ENCODE measurements at regions not wholly inside any gene's neighbourhood (a gene's known extent, or its start where the extent isn't known, plus 50 kb on each side); places are given as distances from the start of the nearest gene placed in this dataset.

GRCh38 chr20:34163307-34163706 is 51.3 kb upstream of the EIF2S2 start:
- no peak overlapping the region for H3K4me3 ChIP-seq (ENCODE audit: low read depth in 1 of 5, low read length in 5 of 5)
- H3K27me3 ChIP-seq (ENCODE audit: control insufficient read depth in 5 of 5, insufficient read depth in 4 of 5, low read length in 5 of 5): no peaks in the 10 kb centered on the region
- no peaks in the 10 kb centered on the region for H3K36me3 ChIP-seq (ENCODE audit: control insufficient read depth in 5 of 5, insufficient read depth in 5 of 5, low read length in 5 of 5)
- no peaks in the 10 kb centered on the region for H3K4me1 ChIP-seq (ENCODE audit: control insufficient read depth in 5 of 5, insufficient read depth in 5 of 5, low read length in 5 of 5)
- H3K27ac ChIP-seq (ENCODE audit: low read depth, low read length): no peak overlapping the region
- no peak overlapping the region for H3K9ac ChIP-seq (ENCODE audit: low read length in 5 of 5)
- H3K9me3 ChIP-seq (ENCODE audit: control insufficient read depth in 5 of 5, low read length in 5 of 5): no peaks in the 10 kb centered on the region

GRCh38 chr20:34164381-34164984 is 52.4 kb upstream of the EIF2S2 start:
- Histone ChIP-seq H3K9me3 (ENCODE audit: control insufficient read depth in 5 of 5, low read length in 5 of 5) (no peaks in the 10 kb centered on the region), H3K4me3 (ENCODE audit: low read depth in 1 of 5, low read length in 5 of 5) (no peak overlapping the region), H3K27me3 (ENCODE audit: control insufficient read depth in 5 of 5, insufficient read depth in 4 of 5, low read length in 5 of 5) (no peaks in the 10 kb centered on the region), H3K9ac (ENCODE audit: low read length in 5 of 5) (peak overlapping the region in 1 of 5 donors; percentile 20), H3K36me3 (ENCODE audit: control insufficient read depth in 5 of 5, insufficient read depth in 5 of 5, low read length in 5 of 5) (no peaks in the 10 kb centered on the region), H3K4me1 (ENCODE audit: control insufficient read depth in 5 of 5, insufficient read depth in 5 of 5, low read length in 5 of 5) (no peaks in the 10 kb centered on the region), H3K27ac (ENCODE audit: low read depth, low read length) (no peak overlapping the region)

DNA sequence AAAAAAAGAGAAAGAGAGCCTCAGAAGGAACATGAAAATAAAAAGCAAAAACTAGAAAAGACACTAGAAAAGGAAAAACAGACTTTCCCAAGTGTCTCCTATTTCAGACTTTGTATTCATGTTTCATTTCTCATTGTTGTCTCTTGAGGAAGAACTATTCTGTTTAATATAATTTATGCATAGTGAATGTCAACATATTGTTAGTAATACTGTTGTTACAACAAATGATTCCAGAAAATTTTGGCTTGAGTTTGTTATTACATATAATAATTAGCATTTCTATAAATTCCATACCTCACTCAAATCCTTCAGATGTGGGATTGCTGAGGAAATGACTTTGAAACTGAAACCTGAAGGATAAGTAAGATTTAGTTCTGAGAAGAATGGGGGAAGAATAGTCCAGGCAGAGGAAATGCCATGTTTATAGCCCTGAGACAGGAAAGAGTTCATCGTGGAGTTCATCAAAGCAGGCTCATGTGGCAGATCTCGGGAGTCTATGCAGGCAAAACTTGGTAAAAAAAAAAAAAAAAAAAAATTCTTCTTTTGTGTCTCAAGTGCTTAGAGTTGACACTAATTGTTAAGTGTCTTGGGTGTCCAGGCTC is 53.1 kb upstream of the EIF2S2 start:
- no peaks in the 10 kb centered on the region for H3K4me1 ChIP-seq (ENCODE audit: control insufficient read depth in 5 of 5, insufficient read depth in 5 of 5, low read length in 5 of 5)
- no peak overlapping the region for H3K4me3 ChIP-seq (ENCODE audit: low read depth in 1 of 5, low read length in 5 of 5)
- peak overlapping the region in 1 of 5 donors; percentile 20 for H3K9ac ChIP-seq (ENCODE audit: low read length in 5 of 5)
- H3K27me3 ChIP-seq (ENCODE audit: control insufficient read depth in 5 of 5, insufficient read depth in 4 of 5, low read length in 5 of 5): no peaks in the 10 kb centered on the region
- no peaks in the 10 kb centered on the region for H3K9me3 ChIP-seq (ENCODE audit: control insufficient read depth in 5 of 5, low read length in 5 of 5)
- H3K36me3 ChIP-seq (ENCODE audit: control insufficient read depth in 5 of 5, insufficient read depth in 5 of 5, low read length in 5 of 5): no peaks in the 10 kb centered on the region
- no peak overlapping the region for H3K27ac ChIP-seq (ENCODE audit: low read depth, low read length)

GRCh38 chr20:34171640-34172039 is 59.6 kb upstream of the EIF2S2 start:
- H3K9ac ChIP-seq (ENCODE audit: low read length in 5 of 5): no peak overlapping the region
- H3K4me3 ChIP-seq (ENCODE audit: low read depth in 1 of 5, low read length in 5 of 5): no peak overlapping the region
- H3K4me1 ChIP-seq (ENCODE audit: control insufficient read depth in 5 of 5, insufficient read depth in 5 of 5, low read length in 5 of 5): no peaks in the 10 kb centered on the region
- H3K27ac ChIP-seq (ENCODE audit: low read depth, low read length): no peak overlapping the region
- no peaks in the 10 kb centered on the region for H3K27me3 ChIP-seq (ENCODE audit: control insufficient read depth in 5 of 5, insufficient read depth in 4 of 5, low read length in 5 of 5)
- H3K36me3 ChIP-seq (ENCODE audit: control insufficient read depth in 5 of 5, insufficient read depth in 5 of 5, low read length in 5 of 5): no peaks in the 10 kb centered on the region
- no peaks in the 10 kb centered on the region for H3K9me3 ChIP-seq (ENCODE audit: control insufficient read depth in 5 of 5, low read length in 5 of 5)

DNA sequence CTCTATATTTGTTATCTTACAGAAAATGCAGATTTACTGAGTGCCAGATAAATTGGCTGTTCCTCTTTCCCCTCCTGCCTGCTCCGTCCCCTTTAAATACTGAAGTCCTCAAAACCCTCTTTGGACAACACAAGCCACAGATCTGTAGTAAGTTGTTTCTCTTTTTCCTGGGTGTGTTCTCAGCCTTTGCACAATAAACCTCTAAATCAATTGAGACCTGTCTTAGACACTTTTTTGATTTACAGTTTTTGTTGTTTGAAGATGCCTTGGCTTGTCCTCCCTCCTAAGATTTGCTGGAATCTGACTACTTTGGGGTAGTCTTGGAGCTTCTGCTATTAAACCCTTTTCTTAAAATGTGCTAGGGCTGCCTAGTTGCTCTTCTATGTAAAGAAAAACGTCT is 60.9 kb upstream of the EIF2S2 start:
- Histone ChIP-seq H3K9me3 (ENCODE audit: control insufficient read depth in 5 of 5, low read length in 5 of 5) (no peaks in the 10 kb centered on the region), H3K4me1 (ENCODE audit: control insufficient read depth in 5 of 5, insufficient read depth in 5 of 5, low read length in 5 of 5) (no peaks in the 10 kb centered on the region), H3K27me3 (ENCODE audit: control insufficient read depth in 5 of 5, insufficient read depth in 4 of 5, low read length in 5 of 5) (no peaks in the 10 kb centered on the region), H3K36me3 (ENCODE audit: control insufficient read depth in 5 of 5, insufficient read depth in 5 of 5, low read length in 5 of 5) (no peaks in the 10 kb centered on the region), H3K27ac (ENCODE audit: low read depth, low read length) (no peak overlapping the region), H3K9ac (ENCODE audit: low read length in 5 of 5) (no peak overlapping the region), H3K4me3 (ENCODE audit: low read depth in 1 of 5, low read length in 5 of 5) (no peak overlapping the region)

DNA sequence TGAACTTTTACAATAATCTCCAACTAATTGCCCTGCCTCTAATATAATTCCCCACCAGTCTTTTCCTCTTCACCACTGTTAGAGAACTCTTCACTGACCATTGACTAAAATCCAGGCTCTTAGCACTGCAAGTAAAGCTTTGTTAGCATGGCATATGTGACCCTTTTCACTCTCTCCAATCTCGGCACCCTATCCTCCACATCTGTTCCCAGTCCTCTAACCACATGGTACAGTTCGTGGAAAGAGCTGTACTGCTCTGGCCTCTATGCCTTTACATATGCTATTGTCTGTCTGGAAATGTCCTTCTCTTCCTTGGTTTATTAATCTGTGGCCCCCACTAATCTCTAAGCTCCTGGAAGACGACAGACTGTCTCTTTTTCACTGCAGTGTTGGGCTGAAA is 63.0 kb upstream of the EIF2S2 start:
- Histone ChIP-seq H3K9ac (ENCODE audit: low read length in 5 of 5) (no peak overlapping the region), H3K27ac (ENCODE audit: low read depth, low read length) (no peak overlapping the region), H3K27me3 (ENCODE audit: control insufficient read depth in 5 of 5, insufficient read depth in 4 of 5, low read length in 5 of 5) (no peaks in the 10 kb centered on the region), H3K36me3 (ENCODE audit: control insufficient read depth in 5 of 5, insufficient read depth in 5 of 5, low read length in 5 of 5) (no peaks in the 10 kb centered on the region), H3K4me3 (ENCODE audit: low read depth in 1 of 5, low read length in 5 of 5) (no peak overlapping the region), H3K9me3 (ENCODE audit: control insufficient read depth in 5 of 5, low read length in 5 of 5) (no peaks in the 10 kb centered on the region), H3K4me1 (ENCODE audit: control insufficient read depth in 5 of 5, insufficient read depth in 5 of 5, low read length in 5 of 5) (no peaks in the 10 kb centered on the region)

DNA sequence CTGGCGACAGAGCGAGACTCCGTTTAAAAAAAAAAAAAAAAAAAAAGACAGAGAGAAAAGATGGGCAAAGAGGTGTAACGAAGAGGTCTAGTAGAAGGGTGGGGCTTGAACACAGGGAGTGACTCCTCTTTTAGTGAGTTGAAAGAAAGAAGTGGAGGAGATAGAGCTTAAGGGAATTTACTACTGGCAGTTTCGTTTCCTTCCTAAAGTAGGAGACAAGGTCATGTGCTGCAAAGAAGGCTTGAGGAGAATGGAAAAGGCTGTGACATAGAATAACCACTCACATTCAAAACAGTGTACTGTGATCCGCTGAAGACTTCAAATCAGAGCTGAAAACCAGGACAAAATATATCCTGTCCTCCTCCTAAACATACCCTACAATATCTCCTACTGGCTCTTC is 63.8 kb upstream of the EIF2S2 start:
- H3K4me3 ChIP-seq (ENCODE audit: low read depth in 1 of 5, low read length in 5 of 5): no peak overlapping the region
- H3K9ac ChIP-seq (ENCODE audit: low read length in 5 of 5): no peak overlapping the region
- no peaks in the 10 kb centered on the region for H3K4me1 ChIP-seq (ENCODE audit: control insufficient read depth in 5 of 5, insufficient read depth in 5 of 5, low read length in 5 of 5)
- no peaks in the 10 kb centered on the region for H3K27me3 ChIP-seq (ENCODE audit: control insufficient read depth in 5 of 5, insufficient read depth in 4 of 5, low read length in 5 of 5)
- H3K36me3 ChIP-seq (ENCODE audit: control insufficient read depth in 5 of 5, insufficient read depth in 5 of 5, low read length in 5 of 5): no peaks in the 10 kb centered on the region
- no peaks in the 10 kb centered on the region for H3K9me3 ChIP-seq (ENCODE audit: control insufficient read depth in 5 of 5, low read length in 5 of 5)
- H3K27ac ChIP-seq (ENCODE audit: low read depth, low read length): no peak overlapping the region

DNA sequence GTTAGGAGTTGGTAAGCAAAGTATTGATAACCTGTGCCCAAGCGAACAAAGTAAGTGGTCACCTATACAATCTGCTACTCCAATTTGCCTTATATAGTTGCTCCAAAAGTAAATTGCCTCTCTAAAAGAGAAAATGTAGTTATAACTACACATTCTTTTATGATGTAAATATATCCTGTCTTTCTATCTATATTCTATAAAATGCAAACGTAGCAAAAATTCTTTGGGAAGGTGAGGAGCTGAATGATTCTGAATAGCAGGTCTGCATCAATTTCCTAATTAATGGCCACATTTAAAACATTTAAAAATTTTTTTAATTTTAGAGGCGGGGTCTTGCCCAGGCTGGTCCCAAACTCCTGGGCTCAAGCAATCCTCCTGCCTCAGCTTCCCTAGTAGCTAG is 64.2 kb upstream of the ASIP start:
- no peaks in the 10 kb centered on the region for H3K4me1 ChIP-seq (ENCODE audit: control insufficient read depth in 5 of 5, insufficient read depth in 5 of 5, low read length in 5 of 5)
- no peak overlapping the region for H3K9ac ChIP-seq (ENCODE audit: low read length in 5 of 5)
- H3K36me3 ChIP-seq (ENCODE audit: control insufficient read depth in 5 of 5, insufficient read depth in 5 of 5, low read length in 5 of 5): no peaks in the 10 kb centered on the region
- no peak overlapping the region for H3K27ac ChIP-seq (ENCODE audit: low read depth, low read length)
- no peaks in the 10 kb centered on the region for H3K9me3 ChIP-seq (ENCODE audit: control insufficient read depth in 5 of 5, low read length in 5 of 5)
- no peaks in the 10 kb centered on the region for H3K27me3 ChIP-seq (ENCODE audit: control insufficient read depth in 5 of 5, insufficient read depth in 4 of 5, low read length in 5 of 5)
- no peak overlapping the region for H3K4me3 ChIP-seq (ENCODE audit: low read depth in 1 of 5, low read length in 5 of 5)

- H3K27me3 ChIP-seq (ENCODE audit: control insufficient read depth in 5 of 5, insufficient read depth in 4 of 5, low read length in 5 of 5): peaks cover 0 to 4% (median 0%) of the 10 kb centered on the region in 5 donors
- H3K9ac ChIP-seq (ENCODE audit: low read length in 5 of 5): no peak overlapping the region
- no peaks in the 10 kb centered on the region for H3K36me3 ChIP-seq (ENCODE audit: control insufficient read depth in 5 of 5, insufficient read depth in 5 of 5, low read length in 5 of 5)
- H3K4me3 ChIP-seq (ENCODE audit: low read depth in 1 of 5, low read length in 5 of 5): no peak overlapping the region
- no peak overlapping the region for H3K27ac ChIP-seq (ENCODE audit: low read depth, low read length)
- no peaks in the 10 kb centered on the region for H3K9me3 ChIP-seq (ENCODE audit: control insufficient read depth in 5 of 5, low read length in 5 of 5)
- H3K4me1 ChIP-seq (ENCODE audit: control insufficient read depth in 5 of 5, insufficient read depth in 5 of 5, low read length in 5 of 5): no peaks in the 10 kb centered on the region
Measured at GRCh38 chr20:34179637-34180360, 61.4 kb upstream of the ASIP start.

DNA sequence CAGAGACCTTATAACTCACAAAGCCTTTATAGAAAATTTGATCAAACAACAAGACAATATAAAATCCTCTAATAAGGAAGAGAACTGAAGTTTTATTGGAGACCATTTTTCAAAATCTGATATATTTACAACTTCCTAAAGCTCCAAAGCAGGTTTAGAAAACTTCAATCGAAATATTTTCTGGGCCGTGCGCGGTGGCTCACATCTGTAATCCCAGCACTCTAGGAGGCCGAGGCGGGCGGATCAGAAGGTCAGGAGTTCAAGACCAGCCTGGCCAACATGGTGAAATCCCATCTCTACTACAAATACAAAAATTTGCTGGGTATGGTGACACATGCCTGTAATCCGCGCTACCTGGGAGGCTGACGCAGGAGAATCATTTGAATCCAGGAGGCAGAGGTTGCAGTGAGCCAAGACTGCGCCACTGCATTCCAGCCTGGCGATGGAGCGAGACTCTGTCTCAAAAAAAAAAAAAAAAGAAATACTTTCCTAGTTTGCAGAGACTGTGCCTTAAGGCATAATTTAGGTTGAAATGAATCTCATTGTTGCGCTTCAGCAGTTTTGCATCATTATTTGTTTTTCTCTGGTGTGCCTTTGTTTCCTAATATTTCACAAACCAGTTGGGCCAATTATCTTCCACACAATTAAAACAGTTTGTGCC is 60.6 kb upstream of the ASIP start:
- peaks cover 0 to 4% (median 0%) of the 10 kb centered on the region in 5 donors for H3K27me3 ChIP-seq (ENCODE audit: control insufficient read depth in 5 of 5, insufficient read depth in 4 of 5, low read length in 5 of 5)
- no peak overlapping the region for H3K27ac ChIP-seq (ENCODE audit: low read depth, low read length)

More for the DNA sequence above, 60.6 kb upstream of the ASIP start:
- no peaks in the 10 kb centered on the region for H3K9me3 ChIP-seq (ENCODE audit: control insufficient read depth in 5 of 5, low read length in 5 of 5)
- H3K4me3 ChIP-seq (ENCODE audit: low read depth in 1 of 5, low read length in 5 of 5): no peak overlapping the region
- H3K36me3 ChIP-seq (ENCODE audit: control insufficient read depth in 5 of 5, insufficient read depth in 5 of 5, low read length in 5 of 5): no peaks in the 10 kb centered on the region
- H3K9ac ChIP-seq (ENCODE audit: low read length in 5 of 5): no peak overlapping the region
- no peaks in the 10 kb centered on the region for H3K4me1 ChIP-seq (ENCODE audit: control insufficient read depth in 5 of 5, insufficient read depth in 5 of 5, low read length in 5 of 5)
